ENCODE measurements at regions not wholly inside any gene's neighbourhood (a gene's known extent, or its start where the extent isn't known, plus 50 kb on each side); places are given as distances from the start of the nearest gene placed in this dataset.
"Not testable (repeated sequence)": the region's sequence is repeated elsewhere in the genome, so short reads cannot be mapped to it uniquely, and the experiment has no call there.

GRCh38 chr16:61002479-61003204 is 1033.6 kb downstream of the CDH8 start:
- no peak for DNase-seq (ENCODE audit: low read depth in 3 of 3)

GRCh38 chr16:60991886-60992285 is 1044.4 kb downstream of the CDH8 start:
- DNase-seq (ENCODE audit: low read depth in 3 of 3), result no peak

- DNase-seq (ENCODE audit: low read depth in 3 of 3), result no peak
Observed at GRCh38 chr16:60989592-60989991, 1046.6 kb downstream of the CDH8 start.

GRCh38 chr16:60979119-60979518 is 1057.1 kb downstream of the CDH8 start:
- no peak for DNase-seq (ENCODE audit: low read depth in 3 of 3)

GRCh38 chr16:60949800-60950199 is 1086.4 kb downstream of the CDH8 start:
- no peak for DNase-seq (ENCODE audit: low read depth in 3 of 3)

GRCh38 chr16:60945225-60945624 is 1091.0 kb downstream of the CDH8 start:
- DNase-seq (ENCODE audit: low read depth in 3 of 3), result no peak

GRCh38 chr16:60936189-60936588 is 1100.0 kb downstream of the CDH8 start:
- DNase-seq (ENCODE audit: low read depth in 3 of 3), result not testable (repeated sequence)

GRCh38 chr16:60932600-60932999 is 1103.6 kb downstream of the CDH8 start:
- no peak for DNase-seq (ENCODE audit: low read depth in 3 of 3)

- DNase-seq (ENCODE audit: low read depth in 3 of 3), result no peak
Observed at GRCh38 chr16:60930291-60930690, 1105.9 kb downstream of the CDH8 start.

- DNase-seq (ENCODE audit: low read depth in 3 of 3), result no peak
Observed at GRCh38 chr16:60922920-60923319, 1113.3 kb downstream of the CDH8 start.

GRCh38 chr16:60914334-60914733 is 1121.9 kb downstream of the CDH8 start:
- DNase-seq (ENCODE audit: low read depth in 3 of 3), result no peak

GRCh38 chr16:60907645-60908044 is 1128.6 kb downstream of the CDH8 start:
- no peak for DNase-seq (ENCODE audit: low read depth in 3 of 3)

- DNase-seq (ENCODE audit: low read depth in 3 of 3), result no peak
Observed at GRCh38 chr16:60905811-60906210, 1130.4 kb downstream of the CDH8 start.

- no peak for DNase-seq (ENCODE audit: low read depth in 3 of 3)
Observed at GRCh38 chr16:60902114-60902513, 1134.1 kb downstream of the CDH8 start.

GRCh38 chr16:60882816-60883215 is 1153.4 kb downstream of the CDH8 start:
- DNase-seq (ENCODE audit: low read depth in 3 of 3), result no peak

GRCh38 chr16:60852635-60853034 is 1183.6 kb downstream of the CDH8 start:
- DNase-seq (ENCODE audit: low read depth in 3 of 3), result no peak

- DNase-seq (ENCODE audit: low read depth in 3 of 3), result no peak
Observed at GRCh38 chr16:60821661-60822060, 1214.6 kb downstream of the CDH8 start.

- no peak for DNase-seq (ENCODE audit: low read depth in 3 of 3)
Observed at GRCh38 chr16:60820361-60820760, 1215.9 kb downstream of the CDH8 start.

GRCh38 chr16:60818465-60818864 is 1217.8 kb downstream of the CDH8 start:
- DNase-seq (ENCODE audit: low read depth in 3 of 3), result no peak

GRCh38 chr16:60816461-60816860 is 1219.8 kb downstream of the CDH8 start:
- no peak for DNase-seq (ENCODE audit: low read depth in 3 of 3)

- no peak for DNase-seq (ENCODE audit: low read depth in 3 of 3)
Observed at GRCh38 chr16:60815865-60816264, 1220.4 kb downstream of the CDH8 start.

- DNase-seq (ENCODE audit: low read depth in 3 of 3), result no peak
Observed at GRCh38 chr16:60815033-60815432, 1221.2 kb downstream of the CDH8 start.

GRCh38 chr16:60811657-60812056 is 1224.6 kb downstream of the CDH8 start:
- no peak for DNase-seq (ENCODE audit: low read depth in 3 of 3)

GRCh38 chr16:60811051-60811608 is 1225.1 kb downstream of the CDH8 start:
- DNase-seq (ENCODE audit: low read depth in 3 of 3), result no peak

Measured in stimulated activated CD4-positive, alpha-beta T cell treated with anti-CD3 and anti-CD28 coated beads, TNF-alpha, amount 100 ng/mL, for 48 hours (primary cell).